CD4-positive, alpha-beta T cell treated with Interleukin-6 for 4 hours (primary cell): ENCODE measurements at regions not wholly inside any gene's neighbourhood (a gene's known extent, or its start where the extent isn't known, plus 50 kb on each side); places are given as distances from the start of the nearest gene placed in this dataset.
"Not testable (repeated sequence)": the region's sequence is repeated elsewhere in the genome, so short reads cannot be mapped to it uniquely, and the experiment has no call there.

ENCODE experiments used
- DNase-seq: peaks from one replicate; pipeline ENCODE4 v3.0.0-alpha.2; 2020; ENCODE audit warnings: mixed read lengths

DNA sequence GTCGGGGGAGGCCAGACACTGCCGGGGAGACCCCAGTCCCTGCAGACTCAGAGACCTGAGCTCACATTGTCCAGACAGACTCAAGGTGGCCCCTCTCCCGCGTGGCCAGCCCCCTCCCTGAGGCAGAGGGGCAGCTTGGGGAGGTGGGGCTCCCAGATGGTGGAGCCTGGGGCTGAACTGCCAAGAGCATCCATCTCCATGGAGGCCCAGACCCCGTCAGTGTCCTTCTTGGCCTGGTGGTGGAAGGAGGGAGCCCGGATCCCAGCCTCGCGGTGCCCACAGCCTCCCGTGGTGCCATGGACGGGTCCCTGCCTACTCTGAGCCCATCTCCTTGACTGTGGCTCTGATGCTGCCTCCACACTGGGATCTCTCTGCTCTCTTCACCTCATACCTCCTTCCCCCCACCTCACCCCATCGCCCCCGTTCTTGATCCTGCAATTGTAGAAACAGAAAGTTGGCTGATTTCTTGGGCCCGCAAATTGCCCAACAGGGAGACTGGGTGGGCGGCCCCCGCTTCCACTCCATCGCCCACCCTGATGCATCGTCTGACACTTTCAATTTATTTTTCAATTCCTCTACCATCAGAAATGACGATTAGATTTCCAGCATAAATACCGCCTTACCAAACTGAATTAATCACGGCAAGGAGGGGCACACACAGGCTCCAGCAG lies 348.9 kb downstream of the MATN1 start:
- DNase-seq, result no peak

DNA sequence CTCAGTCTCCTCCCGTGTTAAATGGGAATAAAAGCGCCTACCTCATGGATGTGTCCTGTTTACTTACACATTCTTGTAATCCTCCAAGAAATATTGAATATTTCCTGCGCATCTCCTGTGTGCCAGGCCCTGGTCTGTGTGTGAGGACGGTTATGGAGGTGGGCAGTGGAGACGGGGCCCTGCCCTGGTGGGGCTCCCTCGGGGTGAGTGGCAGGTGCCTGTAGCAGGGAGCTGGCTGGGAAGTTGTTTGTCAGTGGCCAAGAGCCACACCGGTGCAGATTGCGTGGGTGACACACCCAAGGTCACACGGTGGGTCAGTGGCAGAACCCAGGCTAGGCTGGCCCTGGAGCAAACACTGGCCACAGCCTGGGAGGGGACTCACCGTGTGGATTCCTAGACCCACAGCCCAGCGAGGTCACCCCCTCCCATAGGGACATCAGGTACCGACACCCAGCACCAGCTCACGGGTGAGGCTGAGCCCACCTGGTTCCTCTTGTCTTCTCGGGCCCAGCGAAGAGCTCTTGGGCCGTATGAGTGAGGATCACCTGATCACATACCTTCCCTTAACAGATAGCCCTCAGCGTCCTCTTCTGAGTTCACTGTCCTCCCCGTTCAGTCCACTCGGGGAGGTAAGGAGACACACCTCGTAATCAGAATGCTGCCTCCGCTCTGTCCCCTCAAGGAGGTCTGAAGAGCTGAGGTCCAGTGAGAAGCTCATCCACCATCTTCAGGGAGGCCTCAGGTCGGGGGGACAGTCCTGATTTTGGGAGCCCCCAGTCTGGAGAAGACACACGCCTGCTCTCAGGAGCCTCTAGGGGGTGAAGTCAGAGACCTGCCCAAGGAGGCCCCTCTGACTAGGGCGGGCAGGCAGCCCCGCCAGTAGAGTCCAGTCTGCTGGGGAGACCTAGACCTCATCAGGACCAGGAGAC lies 349.6 kb downstream of the MATN1 start:
- DNase-seq, result no peak

DNA sequence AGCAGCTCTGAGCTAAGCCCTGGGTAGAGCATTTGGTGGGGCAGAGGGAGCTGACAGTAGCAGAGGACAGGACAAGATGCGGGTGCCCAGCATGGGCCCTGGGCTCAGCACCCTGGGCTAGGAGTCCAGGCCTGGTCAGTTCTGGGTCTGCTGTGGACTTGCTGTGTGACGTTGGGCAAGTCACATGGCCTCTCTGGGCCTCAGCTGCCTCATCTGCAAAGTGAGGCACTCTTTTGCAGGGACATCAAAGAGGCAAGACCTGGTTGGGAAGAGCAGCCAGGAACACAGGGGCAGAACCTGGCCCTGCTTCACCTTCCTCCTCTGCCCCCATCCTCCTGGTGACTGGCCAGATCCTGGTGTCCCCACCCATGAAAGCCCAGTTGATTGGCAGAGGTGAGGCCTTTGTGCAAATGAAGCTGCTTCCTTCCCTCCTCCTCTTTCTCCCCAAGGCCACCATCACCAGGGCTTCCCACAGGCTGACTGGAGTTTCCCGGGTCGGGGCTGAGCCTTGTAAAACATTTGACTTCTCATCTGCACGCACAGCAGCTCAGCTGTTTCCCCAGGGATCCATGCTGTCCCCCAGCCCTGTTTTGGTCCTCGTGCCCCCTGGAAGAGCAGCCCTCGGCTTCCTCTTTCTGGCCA lies 350.5 kb downstream of the MATN1 start:
- DNase-seq, result no peak

DNA sequence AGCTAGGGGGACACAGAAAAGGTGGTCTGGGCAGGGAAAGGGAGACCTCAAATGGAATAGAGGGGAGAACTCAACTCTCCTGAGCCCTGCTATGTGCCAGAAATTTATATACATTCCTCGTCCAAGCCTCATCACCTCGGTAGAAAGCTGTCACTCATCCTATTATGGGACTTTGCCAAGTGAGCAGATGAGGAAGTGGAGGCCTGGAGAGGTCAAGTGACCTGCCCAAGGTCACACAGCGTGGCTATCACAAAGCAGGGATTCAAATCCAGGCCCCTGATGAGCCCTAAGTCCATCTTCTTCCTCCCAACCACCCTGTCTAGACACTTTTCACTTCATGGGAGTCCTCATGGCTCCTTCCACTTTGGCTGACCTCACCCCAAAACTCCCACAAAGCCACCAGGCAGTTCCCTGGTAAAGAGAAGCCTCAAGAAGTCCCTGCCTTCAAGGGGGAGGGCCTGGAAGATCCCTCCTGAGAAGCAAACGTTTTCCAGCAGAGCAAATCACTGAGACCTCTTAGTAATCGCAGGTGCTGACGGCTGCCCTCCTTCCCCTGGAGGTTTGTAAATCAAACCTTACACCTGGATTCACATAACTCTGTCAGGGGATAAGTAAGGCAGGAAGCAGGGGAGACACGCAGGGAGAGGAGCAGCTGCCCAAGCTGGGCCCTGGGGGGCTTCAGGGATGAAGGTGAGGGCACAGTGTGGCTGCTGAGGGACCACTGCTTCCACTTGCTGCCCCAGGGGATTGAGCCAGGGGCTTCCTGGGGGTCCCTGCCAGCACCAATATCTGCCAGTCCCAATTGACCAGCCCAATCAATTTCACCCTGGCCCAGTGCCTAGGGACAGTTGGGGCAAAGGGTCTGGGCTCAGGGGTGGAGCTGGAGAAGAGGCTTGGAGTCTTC lies 351.2 kb downstream of the MATN1 start:
- DNase-seq, result no peak

DNA sequence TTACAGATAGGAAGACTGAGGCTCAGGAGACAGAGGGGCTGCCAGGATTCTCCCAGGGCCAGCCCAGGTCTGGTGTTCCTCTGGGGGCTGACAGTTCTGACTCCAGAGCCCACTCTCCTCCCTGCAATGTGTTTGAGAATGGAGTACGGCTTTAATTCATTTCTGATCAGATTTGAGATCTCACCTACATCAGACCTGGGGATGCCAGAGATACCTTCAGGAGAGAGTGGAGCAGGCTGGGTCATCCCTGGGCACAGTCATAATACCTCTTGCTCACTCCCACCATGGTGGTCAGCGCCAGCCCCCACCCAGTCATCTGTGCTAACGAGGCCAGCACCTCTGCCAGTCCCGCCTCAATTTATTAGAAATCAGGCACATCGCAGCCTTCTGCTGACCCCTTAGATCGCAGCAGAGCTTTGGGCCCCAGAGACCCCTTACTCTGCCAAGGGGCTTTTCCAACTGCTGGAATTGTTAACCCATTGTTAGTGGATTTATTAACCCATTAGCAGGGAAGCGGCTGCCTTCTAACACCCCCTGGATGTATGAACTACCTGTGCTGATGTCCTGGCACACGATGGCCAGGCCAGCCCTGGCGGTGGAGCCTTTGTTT lies 352.1 kb downstream of the MATN1 start:
- DNase-seq, result no peak

DNA sequence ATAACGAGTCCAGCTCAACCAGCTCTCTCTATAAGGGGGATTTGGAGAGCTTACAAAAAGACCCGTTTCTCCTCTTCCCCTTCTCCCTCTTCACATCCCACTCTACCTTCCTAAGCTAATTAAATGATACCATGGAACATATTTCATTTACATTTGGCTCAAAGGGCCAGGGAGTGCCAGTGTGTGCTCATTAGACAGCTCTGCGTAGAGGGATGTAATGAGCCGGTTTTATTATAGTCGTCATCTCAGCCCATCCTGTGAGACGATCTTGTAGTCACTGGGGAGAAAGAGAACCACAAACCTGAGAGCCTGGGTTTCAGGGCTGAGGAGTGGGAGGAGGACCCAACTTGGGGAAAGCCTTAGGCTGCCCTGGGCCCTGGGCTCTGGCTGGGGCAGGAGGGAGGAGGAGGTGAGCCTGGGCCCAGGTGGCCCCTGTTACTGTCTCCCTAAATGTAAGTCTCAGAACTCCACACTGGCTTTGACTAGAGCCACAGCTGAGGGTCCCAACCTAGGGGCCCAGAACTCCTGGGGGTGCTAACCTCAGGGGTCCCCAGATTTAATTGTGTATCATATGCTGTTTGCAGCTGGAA lies 354.6 kb downstream of the MATN1 start:
- DNase-seq, result no peak

DNA sequence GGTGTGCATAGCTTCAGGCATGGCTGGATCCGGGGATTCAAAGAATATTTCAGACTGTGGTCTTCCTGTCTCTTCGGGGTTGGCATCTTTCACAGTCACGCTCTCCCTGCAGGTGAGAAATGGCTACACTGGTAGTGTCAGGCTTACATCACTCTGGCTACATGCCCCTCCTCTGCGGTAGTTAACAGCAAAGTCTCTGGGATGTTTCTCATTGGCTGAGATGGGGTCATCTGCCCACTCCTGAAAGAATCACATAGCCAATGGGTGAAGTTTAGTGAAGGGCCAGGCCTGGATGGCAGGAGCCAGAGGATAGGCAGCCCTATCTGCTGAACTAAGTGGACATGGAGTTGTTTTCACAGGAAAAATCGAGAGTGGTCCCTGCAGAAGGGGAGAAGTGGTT lies 356.5 kb downstream of the MATN1 start:
- DNase-seq, result no peak

DNA sequence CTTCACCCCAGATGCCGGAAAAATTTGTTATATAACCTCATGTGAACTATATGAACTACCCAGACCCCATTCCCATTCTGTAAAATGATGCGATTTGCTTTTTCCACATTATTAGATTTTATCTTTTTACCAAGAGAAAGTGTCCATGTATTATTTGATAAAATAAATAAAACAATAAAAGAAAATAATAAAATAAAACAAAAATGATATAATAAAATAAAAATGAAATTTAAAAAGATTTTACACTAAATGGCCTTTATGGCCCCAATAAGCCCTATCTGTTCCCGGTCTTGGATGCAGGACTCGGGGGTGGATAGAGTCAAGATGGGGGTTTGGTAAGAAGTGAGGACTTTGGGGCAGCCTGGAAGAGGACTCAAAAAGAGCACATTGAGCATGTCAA lies 357.2 kb downstream of the MATN1 start:
- no peak for DNase-seq

DNA sequence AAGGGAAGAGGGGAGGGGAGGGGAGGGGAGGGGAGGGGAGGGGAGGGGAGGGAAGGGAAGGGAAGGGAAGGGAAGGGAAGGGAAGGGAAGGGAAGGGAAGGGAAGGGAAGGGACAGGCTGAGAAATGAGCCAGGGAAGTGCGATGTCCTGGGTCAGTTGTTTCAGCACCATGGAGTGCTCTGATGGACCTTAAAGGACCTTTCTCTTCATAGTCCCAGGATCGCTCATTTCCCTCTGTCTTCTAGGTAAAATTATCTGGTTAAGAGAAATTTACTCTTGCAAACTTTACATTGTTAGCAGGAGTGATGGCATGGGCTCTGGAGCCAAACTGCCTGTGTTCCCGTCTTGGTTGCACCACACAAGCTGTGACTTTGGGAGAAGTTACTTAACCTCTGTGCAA lies 357.8 kb downstream of the MATN1 start:
- no peak for DNase-seq

DNA sequence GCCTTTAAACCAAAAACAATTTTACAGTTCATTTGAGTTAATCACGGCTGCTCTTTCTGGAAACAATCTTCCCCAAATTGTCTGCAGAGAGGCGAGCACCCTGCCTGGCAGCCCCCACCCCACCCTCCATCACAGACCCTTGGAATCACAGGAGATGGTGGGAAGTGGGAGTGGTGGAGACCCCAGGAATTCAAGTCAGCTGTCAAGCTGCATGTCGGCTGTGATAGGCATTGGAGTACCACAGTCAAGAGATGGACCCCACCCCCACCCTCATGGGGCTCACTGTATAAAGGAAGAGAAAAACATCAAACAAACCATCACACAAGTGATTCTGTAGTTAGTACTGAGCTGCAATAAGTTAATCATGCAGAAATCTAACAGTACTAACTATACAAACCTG lies 360.4 kb downstream of the MATN1 start:
- DNase-seq, result no peak

DNA sequence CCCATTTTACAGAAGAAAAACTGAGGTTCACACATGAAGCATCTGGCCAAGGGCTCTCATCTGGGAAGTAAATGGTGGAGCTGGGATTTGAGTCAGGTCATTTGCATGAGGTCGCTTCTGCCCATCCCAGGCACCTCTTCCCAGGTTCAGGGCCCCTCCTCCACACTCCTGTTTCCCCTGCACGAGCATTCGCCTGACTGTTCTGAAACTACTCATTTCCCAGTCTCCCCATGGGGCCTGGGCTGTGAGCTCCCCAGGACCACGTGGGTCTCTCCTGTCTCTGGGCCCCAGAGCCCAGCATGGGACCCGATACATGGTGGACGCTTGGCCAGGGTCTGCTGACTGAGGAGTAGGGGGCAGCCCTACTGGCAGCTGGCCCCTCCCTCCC lies 360.8 kb downstream of the MATN1 start:
- no peak for DNase-seq

DNA sequence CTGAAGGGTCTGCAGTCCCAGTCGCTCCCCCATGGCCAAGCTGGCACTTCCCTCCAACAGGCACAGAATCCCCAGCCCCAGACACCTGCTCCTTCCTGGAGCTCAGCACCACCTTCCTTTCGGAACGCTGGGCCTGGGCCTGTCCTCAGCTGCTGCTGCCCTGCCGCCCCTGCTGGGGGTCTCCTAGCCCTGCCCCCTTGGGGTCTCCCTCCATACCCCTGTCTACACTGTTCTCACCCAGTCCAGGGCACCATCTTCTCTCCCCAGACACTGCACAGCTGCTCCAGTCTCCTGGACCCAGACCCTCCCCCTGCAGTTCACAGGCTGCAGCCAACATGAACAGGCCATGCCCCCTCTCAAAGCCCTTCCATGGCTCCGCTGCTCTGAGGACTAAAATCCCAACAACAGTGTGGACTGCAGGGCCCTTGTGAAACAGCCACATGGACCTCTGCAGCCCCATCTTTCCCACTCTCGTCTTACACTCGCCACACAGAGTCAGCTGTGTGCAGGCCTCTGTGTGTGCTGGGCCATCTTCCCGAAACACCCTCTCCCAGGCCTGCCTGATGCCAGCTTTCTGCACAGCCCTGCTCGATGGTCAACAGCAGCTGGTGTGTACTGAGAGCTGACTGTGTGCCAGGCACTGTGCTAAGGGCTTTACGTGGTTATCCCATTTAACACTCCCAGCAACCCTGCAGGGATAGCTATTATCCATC lies 361.3 kb downstream of the MATN1 start:
- DNase-seq, result not testable (repeated sequence)

DNA sequence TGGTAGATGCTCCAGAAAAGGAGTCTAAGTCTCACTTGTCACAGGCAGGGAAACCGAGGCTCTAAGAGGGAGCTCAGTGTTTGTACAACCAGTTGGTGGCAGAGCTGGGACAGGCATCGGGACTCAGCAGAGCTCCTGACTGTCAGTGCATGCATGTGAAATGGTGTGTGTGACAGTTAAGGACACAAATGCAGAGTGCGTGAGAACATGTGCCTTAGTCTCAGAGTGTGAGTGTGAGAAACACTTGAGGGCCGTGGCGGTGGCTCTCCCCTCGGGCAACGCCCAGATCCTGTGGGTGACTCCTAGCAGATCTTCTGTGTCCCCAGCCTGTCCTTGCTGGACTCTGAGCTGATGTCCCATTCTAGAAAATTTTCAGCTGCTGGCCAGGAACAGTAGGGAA lies 362.6 kb downstream of the MATN1 start:
- DNase-seq, result no peak

DNA sequence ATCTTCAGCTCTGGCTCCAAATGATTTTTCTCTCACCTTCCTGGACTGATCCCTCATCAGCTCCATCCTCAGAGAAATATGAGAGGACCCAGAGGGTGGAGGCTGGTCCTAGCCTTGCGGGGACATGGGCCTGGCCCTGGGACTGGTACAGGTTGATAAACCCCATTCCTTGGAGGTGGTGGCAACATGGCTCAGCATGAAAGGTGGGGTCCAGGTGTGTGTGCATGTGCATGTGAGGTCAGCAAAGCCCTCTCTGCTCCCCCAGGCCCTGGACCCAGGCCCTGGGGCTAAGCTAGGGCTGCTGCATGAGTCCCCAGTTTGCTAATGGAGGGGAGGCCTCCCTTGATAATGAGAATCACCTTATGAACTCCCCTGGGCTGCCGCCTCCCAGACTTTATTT lies 363.1 kb downstream of the MATN1 start:
- no peak for DNase-seq

DNA sequence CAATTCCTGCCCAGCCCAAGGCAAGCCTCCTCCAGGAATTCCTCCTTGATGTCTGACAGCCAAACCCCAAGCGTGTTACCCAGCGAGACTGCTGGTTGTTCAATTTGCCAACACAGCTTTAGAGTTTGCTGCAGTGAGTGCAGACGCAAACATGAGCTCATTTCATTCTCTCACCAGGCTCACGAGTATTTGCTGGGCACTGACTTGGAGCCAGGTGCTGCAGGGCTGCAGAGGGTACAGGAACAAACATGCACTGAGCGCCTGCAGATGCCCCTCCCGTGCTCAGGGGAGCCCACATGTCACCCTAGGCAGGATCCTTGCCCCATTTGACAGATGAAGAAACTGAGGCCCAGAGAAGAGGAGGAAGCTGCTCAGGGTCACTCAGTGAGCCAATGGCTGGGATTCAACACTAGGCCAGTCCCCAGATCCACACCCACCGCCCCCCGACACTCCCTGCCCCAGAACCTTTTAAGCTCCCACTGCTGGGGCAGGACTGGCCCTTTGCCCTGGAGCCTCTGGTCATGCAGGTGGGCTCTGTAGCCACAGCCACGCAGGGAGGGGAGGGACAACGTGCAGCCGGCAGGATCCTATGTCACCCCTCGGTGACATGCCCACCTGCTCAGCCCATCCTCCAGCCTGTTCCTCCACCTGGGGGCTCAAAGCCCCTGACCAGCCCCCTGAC lies 363.7 kb downstream of the MATN1 start:
- DNase-seq, result no peak

DNA sequence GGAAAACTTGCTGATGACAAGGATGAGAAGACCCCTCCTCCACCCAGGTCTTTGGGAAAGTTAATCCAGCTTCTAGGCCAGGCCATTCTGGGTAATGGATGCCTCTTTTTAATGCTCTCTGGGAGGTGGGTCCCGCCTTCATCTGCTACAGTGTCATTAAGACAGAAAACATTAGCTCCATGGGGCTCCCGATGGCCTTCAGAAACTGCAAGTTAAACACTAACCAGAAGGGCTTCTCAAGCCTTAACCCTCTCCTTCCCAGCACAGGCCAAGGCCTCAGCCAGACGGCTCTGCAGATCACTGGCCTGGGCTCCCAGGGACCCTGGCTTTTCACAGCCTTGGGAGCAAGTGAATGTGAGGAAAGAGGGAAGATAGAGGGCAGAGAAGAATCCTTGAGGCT lies 364.9 kb downstream of the MATN1 start:
- DNase-seq, result no peak

DNA sequence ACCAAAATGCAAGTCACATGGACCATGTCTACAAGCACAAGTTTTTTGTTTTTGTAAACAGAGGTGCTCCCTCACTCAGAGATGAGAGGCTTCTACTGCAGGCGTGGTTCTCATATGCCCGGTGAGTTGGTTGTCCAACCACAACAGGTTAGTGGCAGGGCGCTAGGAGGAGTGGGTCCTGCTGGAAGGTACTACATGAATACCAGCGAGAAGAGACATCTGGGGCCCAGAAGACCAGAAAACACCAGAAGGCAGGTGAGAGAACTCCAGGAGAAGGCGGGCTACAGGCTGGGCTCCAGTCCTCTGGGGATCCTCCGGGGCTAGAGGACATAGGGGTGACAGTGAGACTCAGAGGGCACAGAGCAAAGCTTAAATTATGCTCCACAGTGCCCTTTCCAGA lies 366.5 kb downstream of the MATN1 start:
- DNase-seq, result no peak

DNA sequence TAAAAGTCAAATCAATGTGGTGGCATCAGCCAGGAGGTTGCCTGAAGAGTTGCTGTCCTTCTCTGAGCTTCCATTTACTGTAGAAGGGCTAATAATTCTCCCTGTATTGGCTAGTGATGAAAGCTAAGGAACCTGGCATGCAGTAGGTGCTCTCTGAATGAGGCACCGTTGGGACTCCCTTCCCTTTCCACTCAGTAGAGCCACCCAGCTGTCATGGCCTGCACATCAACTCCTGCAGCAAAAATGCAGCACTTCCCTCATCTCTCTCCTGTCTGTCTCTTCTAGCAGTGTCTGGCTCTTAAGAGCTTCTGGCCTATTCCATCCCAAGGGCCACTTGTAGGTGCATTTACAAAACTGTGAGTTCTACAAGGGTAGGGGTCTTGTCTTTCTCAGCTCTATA lies 369.0 kb downstream of the MATN1 start:
- DNase-seq, result no peak

DNA sequence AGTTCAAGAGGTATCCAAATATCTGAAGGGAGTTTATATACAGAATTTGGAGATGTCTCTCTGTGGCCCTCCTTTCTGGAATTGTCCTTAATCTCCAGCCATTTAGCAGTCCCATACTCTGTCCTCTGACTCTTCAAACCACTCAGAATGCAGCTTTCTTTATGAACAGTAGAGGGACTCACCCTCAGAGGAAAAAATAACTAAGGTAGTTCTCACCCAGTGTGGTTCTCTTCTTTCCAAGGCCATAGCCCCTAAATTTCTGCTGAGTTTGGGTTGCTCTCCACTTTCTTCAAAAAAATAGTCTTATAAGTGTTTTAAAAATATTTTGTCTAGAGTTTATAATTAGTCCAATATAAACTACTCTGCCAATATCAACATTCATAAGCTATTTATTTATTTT lies 369.7 kb downstream of the MATN1 start:
- DNase-seq, result no peak

DNA sequence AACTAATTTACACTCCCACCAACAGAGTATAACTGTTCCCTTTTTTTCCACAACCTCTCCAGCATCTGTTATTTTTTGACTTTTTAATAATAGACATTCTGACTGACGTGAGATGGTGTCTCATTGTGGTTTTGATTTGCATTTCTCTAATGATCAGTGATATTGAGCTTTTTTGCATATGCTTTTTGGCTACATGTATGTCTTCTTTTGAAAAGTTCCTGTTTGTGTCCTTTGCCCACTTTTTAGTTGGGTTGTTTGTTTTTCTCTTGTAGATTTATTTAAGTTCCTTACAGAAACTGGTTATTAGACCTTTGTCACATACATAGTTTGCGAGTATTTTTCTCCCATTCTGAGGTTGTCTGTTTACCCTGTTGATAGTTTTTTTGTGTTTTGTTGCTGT lies 375.2 kb downstream of the MATN1 start:
- DNase-seq, result no peak
